Testis (tissue), 2 donors: ENCODE measurements at regions not wholly inside any gene's neighbourhood (a gene's known extent, or its start where the extent isn't known, plus 50 kb on each side); places are given as distances from the start of the nearest gene placed in this dataset.
A peak's percentile ranks its signal among the peaks of the same experiment; 100 is the strongest.

ENCODE experiments used
- DNase-seq: peaks from one replicate; pipeline ENCODE4 v3.0.0-alpha.2; 2019
- H3K27ac ChIP-seq, 2 donors: fragments of 200-600 bp; sonication (generic); one replicate each; pipeline ENCODE4 v1.5.1; 2019
- H3K27me3 ChIP-seq: fragments of 200-600 bp; sonication (generic); one replicate; pipeline ENCODE4 v1.5.1; 2019
- H3K36me3 ChIP-seq: fragments of 200-600 bp; sonication (generic); one replicate; pipeline ENCODE4 v1.5.1; 2017; ENCODE audit warnings: low read depth; ENCODE audit errors: missing control alignments
- H3K4me1 ChIP-seq: fragments of 200-600 bp; sonication (generic); one replicate; pipeline ENCODE4 v1.5.1; 2019
- H3K4me3 ChIP-seq, 2 donors: fragments of 200-600 bp; sonication (generic); one replicate each; pipeline ENCODE4 v1.5.1; 2017 to 2019
- H3K9me3 ChIP-seq: fragments of 200-600 bp; sonication (generic); one replicate; pipeline ENCODE4 v1.5.1; 2017
- CTCF ChIP-seq, 3 experiments: fragments of 450-650 bp in 2 of 3; fragments of 200-600 bp in 1 of 3; sonication (generic) in 1 of 3; IDR thresholded peaks; one replicate each; pipeline ENCODE4 v1.5.1; 2016 to 2019; ENCODE audit warnings: antibody characterized with exemption in 3 of 3, mild to moderate bottlenecking in 2 of 3, moderate library complexity in 1 of 3
- POLR2A ChIP-seq: fragments of 450-650 bp; IDR thresholded peaks from one replicate; pipeline ENCODE4 v1.6.1; 2017; ENCODE audit warnings: antibody characterized with exemption, mild to moderate bottlenecking, moderate library complexity
- WGBS, 2 donors: methylation state at CpG; one replicate each; pipeline ENCODE4 v1.1.5; 2018; 5-methylcytosine and 5-hydroxymethylcytosine counted together
- intact Hi-C: fragments of 100-400 bp; cut with DNase I; formaldehyde crosslinking; loops from one replicate; pipeline ENCODE4 v1.15.1; 2023; ENCODE audit warnings: low total_unique reads

- no peak for DNase-seq
- intact Hi-C loops, result no loop called here
- Histone ChIP-seq H3K27me3 (no peaks in the 10 kb centered on the region), H3K36me3 (no peaks in the 10 kb centered on the region), H3K4me1 (peaks cover 13% of the 10 kb centered on the region), H3K27ac (peak overlapping the region; percentile 89 to 93), H3K9me3 (no peaks in the 10 kb centered on the region), H3K4me3 (peak overlapping the region; percentile 71 to 82)
- TF ChIP-seq CTCF (IDR thresholded peaks at IDR 0.05) (no peak), POLR2A (no peak)
- 38 to 53% methylated on average over 9 of the region's 9 CpGs for WGBS, 2 donors
Observed at GRCh38 chr2:144333143-144333555, 186.8 kb downstream of the ZEB2 start.

GRCh38 chr2:144332356-144333142, 187.4 kb downstream of the ZEB2 start:
- DNase-seq, result peak; percentile 86
- no peaks in the 10 kb centered on the region for H3K9me3 ChIP-seq
- WGBS, 2 donors, result 2% methylated on average over 23 to 70 of the region's 77 CpGs
- TF ChIP-seq CTCF (IDR thresholded peaks at IDR 0.05) (no peak), POLR2A (no peak)
- H3K27ac ChIP-seq, result peak overlapping the region; percentile 93 to 94
- H3K4me3 ChIP-seq, result peak overlapping the region; percentile 82 to 91
- no peaks in the 10 kb centered on the region for H3K27me3 ChIP-seq
- H3K36me3 ChIP-seq, result no peaks in the 10 kb centered on the region
- intact Hi-C loops, result no loop called here
- H3K4me1 ChIP-seq, result peaks cover 9% of the 10 kb centered on the region

- no peaks in the 10 kb centered on the region for H3K9me3 ChIP-seq
- H3K4me1 ChIP-seq, result peaks cover 9% of the 10 kb centered on the region
- H3K4me3 ChIP-seq, result peak overlapping the region; percentile 82 to 91
- DNase-seq, result peak; percentile 75
- intact Hi-C loops, result no loop called here
- H3K36me3 ChIP-seq, result no peaks in the 10 kb centered on the region
- 0 to 1% methylated on average over 1 to 56 of the region's 66 CpGs for WGBS, 2 donors
- no peak for TF ChIP-seq POLR2A
- peak in 2 of 3 experiments; percentile 15 to 31 for TF ChIP-seq CTCF (IDR thresholded peaks at IDR 0.05)
- H3K27ac ChIP-seq, result peak overlapping the region; percentile 93 to 94
- no peaks in the 10 kb centered on the region for H3K27me3 ChIP-seq
Observed at GRCh38 chr2:144331674-144332355, 188.1 kb downstream of the ZEB2 start.

- DNase-seq, result no peak
- Histone ChIP-seq H3K4me1 (peaks cover 9% of the 10 kb centered on the region), H3K9me3 (no peaks in the 10 kb centered on the region), H3K27ac (peak overlapping the region; percentile 93 to 94), H3K36me3 (no peaks in the 10 kb centered on the region), H3K4me3 (peak overlapping the region; percentile 82 to 91), H3K27me3 (no peaks in the 10 kb centered on the region)
- intact Hi-C loops, result no loop called here
- WGBS, 2 donors, result 8% methylated on average over 12 of the region's 12 CpGs
- TF ChIP-seq POLR2A, result no peak
- no peak for TF ChIP-seq CTCF (IDR thresholded peaks at IDR 0.05)
Observed at GRCh38 chr2:144330951-144331673, 188.8 kb downstream of the ZEB2 start.
